ENCODE measurements at regions not wholly inside any gene's neighbourhood (a gene's known extent, or its start where the extent isn't known, plus 50 kb on each side); places are given as distances from the start of the nearest gene placed in this dataset.
"Not testable (repeated sequence)": the region's sequence is repeated elsewhere in the genome, so short reads cannot be mapped to it uniquely, and the experiment has no call there.

- DNase-seq (no peak), ATAC-seq (no peak)
- H3K36me3 ChIP-seq (ENCODE audit: low read depth) = no peaks in the 10 kb centered on the region
- H3K4me3 ChIP-seq = no peak overlapping the region
- H3K4me1 ChIP-seq (ENCODE audit: low read depth) = no peaks in the 10 kb centered on the region
- intact Hi-C loops (cut with DNase I, micrococcal nuclease) = no loop called here
- H3K9me3 ChIP-seq = no peaks in the 10 kb centered on the region
- no peak for TF ChIP-seq CTCF (IDR thresholded peaks at IDR 0.05)
Observed at GRCh38 chr13:80901530-80901929, 560.6 kb upstream of the SPRY2 start.

- DNase-seq (no peak), ATAC-seq (no peak)
- H3K9me3 ChIP-seq = no peaks in the 10 kb centered on the region
- no peak overlapping the region for H3K4me3 ChIP-seq
- intact Hi-C loops (cut with DNase I, micrococcal nuclease) = no loop called here
- H3K36me3 ChIP-seq (ENCODE audit: low read depth) = no peaks in the 10 kb centered on the region
- no peaks in the 10 kb centered on the region for H3K4me1 ChIP-seq (ENCODE audit: low read depth)
- TF ChIP-seq CTCF (IDR thresholded peaks at IDR 0.05) = no peak
Observed at GRCh38 chr13:80901111-80901510, 560.2 kb upstream of the SPRY2 start.

GRCh38 chr13:80900561-80900960, 559.6 kb upstream of the SPRY2 start:
- DNase-seq (no peak), ATAC-seq (no peak)
- Histone ChIP-seq H3K36me3 (ENCODE audit: low read depth) (no peaks in the 10 kb centered on the region), H3K9me3 (no peaks in the 10 kb centered on the region), H3K4me3 (no peak overlapping the region), H3K4me1 (ENCODE audit: low read depth) (no peaks in the 10 kb centered on the region)
- no peak for TF ChIP-seq CTCF (IDR thresholded peaks at IDR 0.05)
- intact Hi-C loops (cut with DNase I, micrococcal nuclease) = no loop called here

GRCh38 chr13:80897641-80898040, 556.7 kb upstream of the SPRY2 start:
- H3K4me1 ChIP-seq (ENCODE audit: low read depth); DNase-seq; ATAC-seq; H3K9me3 ChIP-seq; H3K36me3 ChIP-seq (ENCODE audit: low read depth); intact Hi-C loops (cut with DNase I, micrococcal nuclease); H3K4me3 ChIP-seq: not testable (repeated sequence)

- no peaks in the 10 kb centered on the region for H3K36me3 ChIP-seq (ENCODE audit: low read depth)
- H3K9me3 ChIP-seq = no peaks in the 10 kb centered on the region
- ATAC-seq (no peak), DNase-seq (no peak)
- intact Hi-C loops (cut with DNase I, micrococcal nuclease) = no loop called here
- no peak overlapping the region for H3K4me3 ChIP-seq
- H3K4me1 ChIP-seq (ENCODE audit: low read depth) = no peaks in the 10 kb centered on the region
- TF ChIP-seq CTCF (IDR thresholded peaks at IDR 0.05) = no peak
Observed at GRCh38 chr13:80894917-80895316, 554.0 kb upstream of the SPRY2 start.

- no peak for ATAC-seq
Observed at GRCh38 chr13:80889829-80890228, 548.9 kb upstream of the SPRY2 start.

More at GRCh38 chr13:80889829-80890228, 548.9 kb upstream of the SPRY2 start:
- Histone ChIP-seq H3K4me1 (ENCODE audit: low read depth) (no peaks in the 10 kb centered on the region), H3K36me3 (ENCODE audit: low read depth) (no peaks in the 10 kb centered on the region), H3K9me3 (no peaks in the 10 kb centered on the region), H3K4me3 (no peak overlapping the region)
- DNase-seq = no peak
- intact Hi-C loops (cut with DNase I, micrococcal nuclease) = no loop called here
- no peak for TF ChIP-seq CTCF (IDR thresholded peaks at IDR 0.05)

Measured in mucosa of descending colon (tissue), 3 donors.